Tibial artery (tissue), 4 donors: ENCODE measurements at regions not wholly inside any gene's neighbourhood (a gene's known extent, or its start where the extent isn't known, plus 50 kb on each side); places are given as distances from the start of the nearest gene placed in this dataset.

Experiments used
- DNase-seq, 2 donors: peaks; one replicate each; pipeline ENCODE4 v3.0.0-alpha.2; 2019
- H3K27ac ChIP-seq, 2 donors: fragments of 200-600 bp; sonication (generic) in 1 of 2; 1 replicate in 1 of 2; 2 replicates in 1 of 2; pipeline ENCODE4 v1.5.1; 2018 to 2019; ENCODE audit warnings: mild to moderate bottlenecking in 1 of 2
- H3K27me3 ChIP-seq, 2 donors: fragments of 200-600 bp; sonication (generic) in 1 of 2; one replicate each; pipeline versions ENCODE4 v1.5.1 to v1.6.0; 2016 to 2019
- H3K36me3 ChIP-seq, 3 donors: fragments of 200-600 bp; sonication (generic) in 2 of 3; one replicate each; pipeline ENCODE4 v1.5.1; 2016 to 2019; ENCODE audit warnings: mild to moderate bottlenecking in 2 of 3
- H3K4me1 ChIP-seq, 4 donors: fragments of 200-600 bp; sonication (generic) in 2 of 4; 1 replicate in 3 of 4; 2 replicates in 1 of 4; pipeline ENCODE4 v1.5.1; 2016 to 2019
- H3K4me3 ChIP-seq, 2 donors: fragments of 200-600 bp; sonication (generic) in 1 of 2; 1 replicate in 1 of 2; 2 replicates in 1 of 2; pipeline ENCODE4 v1.5.1; 2018 to 2019; ENCODE audit warnings: mild to moderate bottlenecking in 2 of 2
- H3K9me3 ChIP-seq, 3 donors: fragments of 200-600 bp; sonication (generic) in 1 of 3; one replicate each; pipeline ENCODE4 v1.5.1; 2016 to 2019
- intact Hi-C: fragments of 100-400 bp; cut with DNase I; formaldehyde crosslinking; loops from one replicate; pipeline ENCODE4 v1.15.0; 2023; ENCODE audit warnings: low total_unique reads
- TF ChIP-seq, protein P1 (sequence below), 2 experiments: fragments of 200-600 bp in 1 of 2; fragments of 450-650 bp in 1 of 2; IDR thresholded peaks; one replicate each; pipeline ENCODE4 v1.5.1; 2017 to 2019; ENCODE audit warnings: antibody characterized with exemption in 2 of 2, mild to moderate bottlenecking in 1 of 2, moderate library complexity in 1 of 2

GRCh38 chr2:71937396-71937795 is 210.3 kb downstream of the CYP26B1 start:
- TF ChIP-seq, protein P1, sequence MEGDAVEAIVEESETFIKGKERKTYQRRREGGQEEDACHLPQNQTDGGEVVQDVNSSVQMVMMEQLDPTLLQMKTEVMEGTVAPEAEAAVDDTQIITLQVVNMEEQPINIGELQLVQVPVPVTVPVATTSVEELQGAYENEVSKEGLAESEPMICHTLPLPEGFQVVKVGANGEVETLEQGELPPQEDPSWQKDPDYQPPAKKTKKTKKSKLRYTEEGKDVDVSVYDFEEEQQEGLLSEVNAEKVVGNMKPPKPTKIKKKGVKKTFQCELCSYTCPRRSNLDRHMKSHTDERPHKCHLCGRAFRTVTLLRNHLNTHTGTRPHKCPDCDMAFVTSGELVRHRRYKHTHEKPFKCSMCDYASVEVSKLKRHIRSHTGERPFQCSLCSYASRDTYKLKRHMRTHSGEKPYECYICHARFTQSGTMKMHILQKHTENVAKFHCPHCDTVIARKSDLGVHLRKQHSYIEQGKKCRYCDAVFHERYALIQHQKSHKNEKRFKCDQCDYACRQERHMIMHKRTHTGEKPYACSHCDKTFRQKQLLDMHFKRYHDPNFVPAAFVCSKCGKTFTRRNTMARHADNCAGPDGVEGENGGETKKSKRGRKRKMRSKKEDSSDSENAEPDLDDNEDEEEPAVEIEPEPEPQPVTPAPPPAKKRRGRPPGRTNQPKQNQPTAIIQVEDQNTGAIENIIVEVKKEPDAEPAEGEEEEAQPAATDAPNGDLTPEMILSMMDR (IDR thresholded peaks at IDR 0.05): no peak
- no peaks in the 10 kb centered on the region for H3K9me3 ChIP-seq
- no peak overlapping the region for H3K4me3 ChIP-seq
- H3K27me3 ChIP-seq: no peaks in the 10 kb centered on the region
- DNase-seq: no peak
- no peaks in the 10 kb centered on the region for H3K36me3 ChIP-seq
- H3K4me1 ChIP-seq: peaks cover 0 to 62% (median 52%) of the 10 kb centered on the region in 4 donors
- intact Hi-C loops: no loop called here
- no peak overlapping the region for H3K27ac ChIP-seq

GRCh38 chr2:71936076-71937030 is 211.3 kb downstream of the CYP26B1 start:
- H3K4me3 ChIP-seq: no peak overlapping the region
- TF ChIP-seq, protein P1 (IDR thresholded peaks at IDR 0.05): no peak
- no peaks in the 10 kb centered on the region for H3K9me3 ChIP-seq
- intact Hi-C loops: no loop called here
- H3K36me3 ChIP-seq: no peaks in the 10 kb centered on the region
- peak overlapping the region; percentile 64 to 73 for H3K27ac ChIP-seq
- no peaks in the 10 kb centered on the region for H3K27me3 ChIP-seq
- H3K4me1 ChIP-seq: peaks cover 0 to 57% (median 46%) of the 10 kb centered on the region in 4 donors
- peak in 1 of 2 donors; percentile 52 for DNase-seq

DNA sequence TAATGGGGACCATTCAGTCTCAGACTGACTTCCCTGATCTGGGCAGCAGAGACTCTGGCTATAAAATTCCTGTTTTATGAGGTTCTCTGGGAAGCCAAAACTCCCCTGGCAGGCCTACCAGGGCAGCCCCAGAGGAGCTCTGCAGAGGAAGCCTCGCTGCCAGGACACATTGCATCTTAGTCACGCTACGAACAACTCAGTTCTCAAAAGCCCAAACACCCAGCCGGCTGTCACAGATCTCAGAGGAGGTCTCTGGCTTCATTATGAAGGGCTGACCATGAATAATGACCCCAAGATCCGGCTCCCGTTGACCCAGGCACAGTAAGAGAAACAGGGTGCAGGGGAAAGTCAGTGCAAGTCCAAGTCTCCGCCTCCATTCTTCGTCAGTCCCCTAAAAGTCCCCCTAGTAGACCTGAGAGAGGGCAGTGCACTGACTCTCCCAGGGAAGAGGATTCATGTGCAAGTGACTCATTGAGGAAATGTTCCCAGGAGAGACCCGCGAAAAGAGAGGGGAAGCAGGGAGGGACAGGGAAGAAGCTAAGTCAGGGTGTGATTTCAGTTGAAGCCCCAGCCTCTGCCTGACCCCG is 212.3 kb downstream of the CYP26B1 start:
- TF ChIP-seq, protein P1 (IDR thresholded peaks at IDR 0.05): no peak
- Histone ChIP-seq H3K4me1 (peaks cover 0 to 47% (median 36%) of the 10 kb centered on the region in 4 donors), H3K4me3 (no peak overlapping the region), H3K27ac (peak overlapping the region; percentile 64 to 73), H3K9me3 (no peaks in the 10 kb centered on the region), H3K36me3 (no peaks in the 10 kb centered on the region), H3K27me3 (no peaks in the 10 kb centered on the region)
- intact Hi-C loops: no loop called here
- peak; percentile 88 to 93 for DNase-seq

DNA sequence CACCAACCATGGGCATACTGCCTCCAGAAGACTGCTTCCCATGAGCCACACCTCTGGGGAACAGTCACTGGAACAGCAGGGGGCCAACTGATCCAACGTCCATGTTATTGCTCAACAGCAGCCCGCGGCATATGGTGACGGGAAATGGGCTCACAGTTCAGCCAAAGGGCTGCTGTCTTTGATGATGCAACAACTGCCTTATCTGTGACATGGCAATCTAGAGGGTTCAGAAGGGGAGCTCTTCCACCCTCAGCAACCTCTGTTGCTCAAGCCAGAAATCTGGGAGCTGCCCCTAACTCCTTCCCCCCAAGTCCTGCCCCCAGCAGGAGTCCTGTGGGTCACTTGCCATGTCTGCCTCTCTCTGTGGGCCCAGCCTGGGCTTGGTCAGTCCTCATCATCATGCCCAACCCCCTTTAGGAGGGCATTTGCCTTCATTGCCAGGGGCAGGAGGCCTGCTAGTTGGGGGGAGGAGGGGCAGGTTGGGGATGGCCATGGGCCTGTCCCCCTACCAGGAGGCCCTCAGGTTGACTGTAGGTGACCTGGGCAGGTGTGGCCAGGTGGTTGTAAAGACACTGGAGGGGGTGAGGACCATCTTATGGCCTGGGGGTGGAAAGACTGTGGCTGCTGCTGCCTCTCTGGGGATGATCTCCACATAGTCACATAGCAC is 212.9 kb downstream of the CYP26B1 start:
- Histone ChIP-seq H3K27ac (peak overlapping the region; percentile 64 to 73), H3K9me3 (no peaks in the 10 kb centered on the region), H3K4me1 (peaks cover 0 to 40% (median 31%) of the 10 kb centered on the region in 4 donors), H3K27me3 (no peaks in the 10 kb centered on the region), H3K4me3 (no peak overlapping the region), H3K36me3 (no peaks in the 10 kb centered on the region)
- TF ChIP-seq, protein P1 (IDR thresholded peaks at IDR 0.05): no peak
- peak; percentile 81 to 88 for DNase-seq
- intact Hi-C loops: no loop called here

- Histone ChIP-seq H3K9me3 (no peaks in the 10 kb centered on the region), H3K27me3 (no peaks in the 10 kb centered on the region), H3K27ac (peak overlapping the region in 1 of 2 donors; percentile 73), H3K36me3 (no peaks in the 10 kb centered on the region), H3K4me1 (peaks cover 0 to 36% (median 27%) of the 10 kb centered on the region in 4 donors), H3K4me3 (no peak overlapping the region)
- DNase-seq: no peak
- intact Hi-C loops: no loop called here
- TF ChIP-seq, protein P1 (IDR thresholded peaks at IDR 0.05): no peak
Observed at GRCh38 chr2:71934320-71934593, 213.4 kb downstream of the CYP26B1 start.
